ENCODE measurements at regions not wholly inside any gene's neighbourhood (a gene's known extent, or its start where the extent isn't known, plus 50 kb on each side); places are given as distances from the start of the nearest gene placed in this dataset.
A peak's percentile ranks its signal among the peaks of the same experiment; 100 is the strongest.

DNA sequence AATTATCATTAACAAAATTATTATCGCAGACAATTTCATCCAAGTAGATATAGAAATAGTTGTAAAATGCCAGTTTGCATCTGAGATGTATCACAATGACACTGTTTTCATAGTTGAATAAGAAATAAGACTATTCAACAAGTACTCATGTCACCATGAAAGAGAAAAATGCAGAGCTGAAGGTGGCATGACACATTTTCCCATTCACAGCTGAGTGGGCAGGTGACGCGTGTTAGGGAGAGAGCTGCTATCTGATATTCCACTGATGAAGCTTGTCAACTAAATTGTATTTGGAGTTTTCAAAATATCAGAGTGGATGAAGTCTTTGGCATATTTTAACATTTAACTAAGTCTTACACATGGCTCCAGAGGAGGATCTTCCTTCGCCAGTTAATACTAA, 70.3 kb upstream of the HDAC9 start:
- no peaks in the 10 kb centered on the region for H3K36me3 ChIP-seq (ENCODE audit: control insufficient read depth, insufficient read depth, low read length)
- H3K4me1 ChIP-seq (ENCODE audit: control insufficient read depth, insufficient read depth, low read length, poor library complexity, severe bottlenecking) = peaks cover 29% of the 10 kb centered on the region
- H3K4me3 ChIP-seq (ENCODE audit: extremely low read depth, insufficient read depth, low read length, poor library complexity, severe bottlenecking) = no peak overlapping the region
- H3K9me3 ChIP-seq (ENCODE audit: control insufficient read depth, low read length) = no peaks in the 10 kb centered on the region
- 100% methylated on average over 1 of the region's 4 CpGs; no CpG with 5 or more reads in 1 of the 2 experiments for WGBS, 2 experiments (ENCODE audit: insufficient coverage in 2 of 2)
- no peak overlapping the region for H3K27ac ChIP-seq (ENCODE audit: low read depth, low read length, severe bottlenecking)

DNA sequence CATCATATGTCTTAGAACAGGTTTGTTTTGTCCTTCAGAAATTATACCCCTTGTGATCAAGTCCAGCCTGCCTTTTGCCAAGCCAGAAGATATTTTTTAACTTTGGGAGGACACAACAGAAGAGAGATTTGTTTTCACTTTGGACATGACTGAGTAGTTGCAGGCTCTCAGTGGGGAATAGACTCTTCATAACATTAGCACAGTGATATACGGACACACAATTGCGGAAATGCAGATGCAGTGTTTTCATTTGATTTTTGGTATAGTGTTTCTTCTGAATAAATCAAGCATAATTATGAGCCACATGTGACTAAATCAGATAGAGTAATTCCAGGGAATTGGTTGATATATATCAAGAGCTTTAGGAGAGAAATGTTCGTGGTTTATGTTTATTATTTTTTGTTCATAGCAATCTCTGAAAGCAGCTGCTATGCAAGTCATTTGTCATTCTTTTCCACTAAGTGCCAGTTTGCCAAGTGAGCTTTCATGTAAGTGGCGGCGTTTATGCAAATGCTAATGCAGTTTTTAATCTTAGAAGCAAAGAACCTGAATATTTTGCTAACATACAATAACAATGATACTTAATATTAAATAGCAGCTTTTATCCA, 69.6 kb upstream of the HDAC9 start:
- H3K4me1 ChIP-seq (ENCODE audit: control insufficient read depth, insufficient read depth, low read length, poor library complexity, severe bottlenecking) = peaks cover 29% of the 10 kb centered on the region
- no peak overlapping the region for H3K4me3 ChIP-seq (ENCODE audit: extremely low read depth, insufficient read depth, low read length, poor library complexity, severe bottlenecking)
- H3K9me3 ChIP-seq (ENCODE audit: control insufficient read depth, low read length) = no peaks in the 10 kb centered on the region
- H3K27ac ChIP-seq (ENCODE audit: low read depth, low read length, severe bottlenecking) = no peak overlapping the region
- H3K36me3 ChIP-seq (ENCODE audit: control insufficient read depth, insufficient read depth, low read length) = no peaks in the 10 kb centered on the region
- WGBS, 2 experiments (ENCODE audit: insufficient coverage in 2 of 2) = 100% methylated on average over 1 of the region's 5 CpGs; no CpG with 5 or more reads in 1 of the 2 experiments

- H3K9me3 ChIP-seq (ENCODE audit: control insufficient read depth, low read length) = no peaks in the 10 kb centered on the region
- no peak overlapping the region for H3K4me3 ChIP-seq (ENCODE audit: extremely low read depth, insufficient read depth, low read length, poor library complexity, severe bottlenecking)
- H3K27ac ChIP-seq (ENCODE audit: low read depth, low read length, severe bottlenecking) = no peak overlapping the region
- 100% methylated on average over 1 of the region's 1 CpG; no CpG with 5 or more reads in 1 of the 2 experiments for WGBS, 2 experiments (ENCODE audit: insufficient coverage in 2 of 2)
- no peaks in the 10 kb centered on the region for H3K36me3 ChIP-seq (ENCODE audit: control insufficient read depth, insufficient read depth, low read length)
- H3K4me1 ChIP-seq (ENCODE audit: control insufficient read depth, insufficient read depth, low read length, poor library complexity, severe bottlenecking) = peaks cover 27% of the 10 kb centered on the region
Observed at GRCh38 chr7:18426564-18427226, 68.9 kb upstream of the HDAC9 start.

- 94% methylated on average over 3 of the region's 3 CpGs; no CpG with 5 or more reads in 1 of the 2 experiments for WGBS, 2 experiments (ENCODE audit: insufficient coverage in 2 of 2)
- no peaks in the 10 kb centered on the region for H3K36me3 ChIP-seq (ENCODE audit: control insufficient read depth, insufficient read depth, low read length)
- peaks cover 23% of the 10 kb centered on the region for H3K4me1 ChIP-seq (ENCODE audit: control insufficient read depth, insufficient read depth, low read length, poor library complexity, severe bottlenecking)
- no peaks in the 10 kb centered on the region for H3K9me3 ChIP-seq (ENCODE audit: control insufficient read depth, low read length)
- no peak overlapping the region for H3K27ac ChIP-seq (ENCODE audit: low read depth, low read length, severe bottlenecking)
- no peak overlapping the region for H3K4me3 ChIP-seq (ENCODE audit: extremely low read depth, insufficient read depth, low read length, poor library complexity, severe bottlenecking)
Observed at GRCh38 chr7:18429547-18429946, 66.0 kb upstream of the HDAC9 start.

DNA sequence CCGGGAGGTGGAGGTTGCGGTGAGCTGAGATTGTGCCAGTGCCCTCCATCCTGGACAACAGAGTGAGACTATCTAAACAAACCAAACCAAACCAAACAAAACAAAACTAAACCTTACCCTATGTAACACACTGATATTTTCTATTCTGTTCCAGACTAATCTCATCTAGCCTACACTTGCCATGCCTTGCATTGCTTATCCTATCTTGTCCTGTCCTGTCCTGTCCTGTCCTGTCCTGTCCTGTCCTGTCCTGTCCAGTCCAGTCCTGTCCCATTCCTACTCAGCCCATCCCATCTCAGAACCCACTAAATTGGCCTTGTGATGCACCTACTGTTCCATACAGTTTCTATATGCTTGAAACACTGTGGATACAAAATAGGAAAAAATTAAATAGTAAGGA, 64.7 kb upstream of the HDAC9 start:
- Histone ChIP-seq H3K4me3 (ENCODE audit: extremely low read depth, insufficient read depth, low read length, poor library complexity, severe bottlenecking) (no peak overlapping the region), H3K4me1 (ENCODE audit: control insufficient read depth, insufficient read depth, low read length, poor library complexity, severe bottlenecking) (peaks cover 22% of the 10 kb centered on the region), H3K36me3 (ENCODE audit: control insufficient read depth, insufficient read depth, low read length) (no peaks in the 10 kb centered on the region), H3K27ac (ENCODE audit: low read depth, low read length, severe bottlenecking) (no peak overlapping the region), H3K9me3 (ENCODE audit: control insufficient read depth, low read length) (no peaks in the 10 kb centered on the region)
- 93 to 100% methylated on average over 2 of the region's 2 CpGs for WGBS, 2 experiments (ENCODE audit: insufficient coverage in 2 of 2)

- H3K36me3 ChIP-seq (ENCODE audit: control insufficient read depth, insufficient read depth, low read length) = no peaks in the 10 kb centered on the region
- no peak overlapping the region for H3K27ac ChIP-seq (ENCODE audit: low read depth, low read length, severe bottlenecking)
- 91 to 100% methylated on average over 2 to 4 of the region's 6 CpGs for WGBS, 2 experiments (ENCODE audit: insufficient coverage in 2 of 2)
- no peaks in the 10 kb centered on the region for H3K9me3 ChIP-seq (ENCODE audit: control insufficient read depth, low read length)
- no peak overlapping the region for H3K4me3 ChIP-seq (ENCODE audit: extremely low read depth, insufficient read depth, low read length, poor library complexity, severe bottlenecking)
- peaks cover 2% of the 10 kb centered on the region for H3K4me1 ChIP-seq (ENCODE audit: control insufficient read depth, insufficient read depth, low read length, poor library complexity, severe bottlenecking)
Observed at GRCh38 chr7:18434171-18434570, 61.4 kb upstream of the HDAC9 start.

GRCh38 chr7:18437101-18437500, 58.4 kb upstream of the HDAC9 start:
- H3K27ac ChIP-seq (ENCODE audit: low read depth, low read length, severe bottlenecking) = no peak overlapping the region
- no CpG with 5 or more reads among the region's 1 CpG for WGBS, 2 experiments (ENCODE audit: insufficient coverage in 2 of 2)

GRCh38 chr7:18440934-18441333, 54.6 kb upstream of the HDAC9 start:
- WGBS, 2 experiments (ENCODE audit: insufficient coverage in 2 of 2) = 100% methylated on average over 1 of the region's 2 CpGs; no CpG with 5 or more reads in 1 of the 2 experiments
- Histone ChIP-seq H3K36me3 (ENCODE audit: control insufficient read depth, insufficient read depth, low read length) (no peaks in the 10 kb centered on the region), H3K9me3 (ENCODE audit: control insufficient read depth, low read length) (no peaks in the 10 kb centered on the region), H3K4me3 (ENCODE audit: extremely low read depth, insufficient read depth, low read length, poor library complexity, severe bottlenecking) (no peak overlapping the region), H3K4me1 (ENCODE audit: control insufficient read depth, insufficient read depth, low read length, poor library complexity, severe bottlenecking) (no peaks in the 10 kb centered on the region), H3K27ac (ENCODE audit: low read depth, low read length, severe bottlenecking) (no peak overlapping the region)

More at GRCh38 chr7:18437101-18437500, 58.4 kb upstream of the HDAC9 start:
- no peaks in the 10 kb centered on the region for H3K4me1 ChIP-seq (ENCODE audit: control insufficient read depth, insufficient read depth, low read length, poor library complexity, severe bottlenecking)
- H3K36me3 ChIP-seq (ENCODE audit: control insufficient read depth, insufficient read depth, low read length) = no peaks in the 10 kb centered on the region
- H3K4me3 ChIP-seq (ENCODE audit: extremely low read depth, insufficient read depth, low read length, poor library complexity, severe bottlenecking) = no peak overlapping the region
- H3K9me3 ChIP-seq (ENCODE audit: control insufficient read depth, low read length) = no peaks in the 10 kb centered on the region

DNA sequence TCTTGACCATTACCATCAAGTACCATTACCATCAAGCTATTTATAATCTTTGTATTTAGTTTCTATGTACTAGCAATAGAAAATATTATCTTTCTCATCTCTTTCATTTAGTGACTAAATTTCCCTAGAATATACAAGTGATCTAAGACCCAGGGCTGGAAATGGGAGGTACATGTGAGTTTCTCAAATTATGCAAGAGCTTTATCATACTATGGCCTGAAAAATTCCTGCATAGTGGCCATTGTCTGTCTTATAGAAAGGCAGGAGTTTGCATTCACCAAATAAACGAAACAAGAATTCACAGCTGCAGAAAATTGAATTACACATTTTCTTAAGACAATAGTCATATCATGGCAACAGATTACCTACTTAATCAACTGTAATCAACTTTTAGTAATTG, 50.7 kb upstream of the HDAC9 start:
- Histone ChIP-seq H3K9me3 (ENCODE audit: control insufficient read depth, low read length) (no peaks in the 10 kb centered on the region), H3K4me1 (ENCODE audit: control insufficient read depth, insufficient read depth, low read length, poor library complexity, severe bottlenecking) (no peaks in the 10 kb centered on the region), H3K27ac (ENCODE audit: low read depth, low read length, severe bottlenecking) (no peak overlapping the region), H3K36me3 (ENCODE audit: control insufficient read depth, insufficient read depth, low read length) (no peaks in the 10 kb centered on the region), H3K4me3 (ENCODE audit: extremely low read depth, insufficient read depth, low read length, poor library complexity, severe bottlenecking) (no peak overlapping the region)
- no CpG with 5 or more reads among the region's 1 CpG for WGBS, 2 experiments (ENCODE audit: insufficient coverage in 2 of 2)

- H3K4me1 ChIP-seq (ENCODE audit: control insufficient read depth, insufficient read depth, low read length, poor library complexity, severe bottlenecking) = no peaks in the 10 kb centered on the region
- H3K27ac ChIP-seq (ENCODE audit: low read depth, low read length, severe bottlenecking) = peak overlapping the region; percentile 72
- 100% methylated on average over 1 of the region's 3 CpGs; no CpG with 5 or more reads in 1 of the 2 experiments for WGBS, 2 experiments (ENCODE audit: insufficient coverage in 2 of 2)
- no peaks in the 10 kb centered on the region for H3K9me3 ChIP-seq (ENCODE audit: control insufficient read depth, low read length)
- H3K4me3 ChIP-seq (ENCODE audit: extremely low read depth, insufficient read depth, low read length, poor library complexity, severe bottlenecking) = no peak overlapping the region
- no peaks in the 10 kb centered on the region for H3K36me3 ChIP-seq (ENCODE audit: control insufficient read depth, insufficient read depth, low read length)
Observed at GRCh38 chr7:18445483-18445882, 50.1 kb upstream of the HDAC9 start.

Data from mesodermal cell (in vitro differentiated cells).